OCI-LY1 (cell line): ENCODE measurements at regions not wholly inside any gene's neighbourhood (a gene's known extent, or its start where the extent isn't known, plus 50 kb on each side); places are given as distances from the start of the nearest gene placed in this dataset.

Experiments used
- CTCF ChIP-seq: fragments of 200-600 bp; sonication (generic), shearing (Covaris generic); IDR thresholded peaks from 2 replicates; pipeline ENCODE4 v1.5.1; 2017; ENCODE audit warnings: mild to moderate bottlenecking, antibody characterized with exemption, low read length, moderate library complexity, mixed read lengths
- EZH2 ChIP-seq: fragments of 200-600 bp; sonication (generic), shearing (Covaris generic); IDR thresholded peaks from 2 replicates; pipeline ENCODE4 v1.8.0; 2017; ENCODE audit warnings: borderline replicate concordance, mixed run types, mild to moderate bottlenecking, antibody characterized with exemption, low read length, moderate library complexity, mixed read lengths

- TF ChIP-seq CTCF (no peak), EZH2 (no peak)
Observed at GRCh38 chr14:87149583-87150354, 843.2 kb downstream of the GALC start.
